Endothelial cell of umbilical vein (primary cell): ENCODE measurements at regions not wholly inside any gene's neighbourhood (a gene's known extent, or its start where the extent isn't known, plus 50 kb on each side); places are given as distances from the start of the nearest gene placed in this dataset.

ENCODE experiments used
- BruUV-seq: library from RNA; stranded (reverse); fragments of 400-500 nt; replicated peaks from 2 replicates; lab custom pipeline; 2021; lab: Mats Ljungman, UMichigan
- CTCF ChIA-PET: fragments of 300-600, 350-600 bp; sonication (Branson Sonifier 250); formaldehyde crosslinking; loops from one replicate; lab custom pipeline; 2021; ENCODE audit warnings: antibody characterized with exemption, inconsistent platforms; lab: Charles Lee
- POLR2A ChIA-PET: fragments of 300-600, 350-600 bp; sonication (Branson Sonifier 250); formaldehyde crosslinking; loops from one replicate; lab custom pipeline; 2021; ENCODE audit warnings: antibody characterized with exemption, inconsistent platforms; lab: Charles Lee
- DNase-seq: peaks from one replicate; pipeline ENCODE4 v3.0.0-alpha.2; 2011; ENCODE audit warnings: low read depth, low spot score
- FAIRE-seq: peaks from 2 replicates; lab custom pipeline; 2011; peaks lifted over from hg19 to GRCh38; lab: Jason Lieb, UNC
- H2AFZ ChIP-seq: 2 replicates; pipeline ENCODE4 v1.6.0; 2012; ENCODE audit warnings: low read depth, low read length, control low read depth, inconsistent platforms
- H3K27ac ChIP-seq: 2 replicates; pipeline ENCODE4 v1.5.1; 2011; ENCODE audit warnings: low read depth, mild to moderate bottlenecking, control low read depth, low read length, moderate library complexity; ENCODE audit not compliant: insufficient read depth
- H3K27me3 ChIP-seq, 2 experiments: 2 replicates each; pipeline versions ENCODE4 v1.6.0 to v1.6.1; 2011; ENCODE audit warnings: low read length in 2 of 2, mixed read lengths in 1 of 2; ENCODE audit not compliant: control insufficient read depth in 2 of 2, insufficient read depth in 2 of 2
- H3K36me3 ChIP-seq, 2 experiments: 2 replicates in 1 of 2; 3 replicates in 1 of 2; pipeline ENCODE4 v1.5.1; 2011; ENCODE audit warnings: low read length in 2 of 2, mild to moderate bottlenecking in 1 of 2, moderate library complexity in 1 of 2; ENCODE audit not compliant: control insufficient read depth in 2 of 2, insufficient read depth in 2 of 2; ENCODE audit errors: extremely low read depth in 1 of 2
- H3K4me1 ChIP-seq: 3 replicates; pipeline ENCODE4 v1.5.1; 2011; ENCODE audit warnings: mild to moderate bottlenecking, low read length; ENCODE audit not compliant: control insufficient read depth, insufficient read depth; ENCODE audit errors: extremely low read depth
- H3K4me2 ChIP-seq: 2 replicates; pipeline ENCODE4 v1.6.1; 2011; ENCODE audit warnings: low read length, control low read depth, mixed read lengths; ENCODE audit not compliant: insufficient read depth
- H3K4me3 ChIP-seq, 3 experiments: fragments of 200-600 bp in 1 of 3; sonication (generic), shearing (Covaris generic) in 1 of 3; replicated peaks in 1 of 3; 2 replicates each; pipeline ENCODE4 v1.5.1; 2011 to 2016; ENCODE audit warnings: control low read depth in 3 of 3, low read length in 3 of 3, mild to moderate bottlenecking in 2 of 3, inconsistent platforms in 1 of 3, low read depth in 1 of 3, moderate library complexity in 1 of 3; ENCODE audit not compliant: insufficient read depth in 1 of 3
- H3K79me2 ChIP-seq: 2 replicates; pipeline ENCODE4 v1.6.0; 2012; ENCODE audit warnings: low read length, inconsistent platforms; ENCODE audit not compliant: control insufficient read depth, insufficient read depth
- H3K9ac ChIP-seq: replicated peaks from 2 replicates; pipeline ENCODE3; 2011; ENCODE audit warnings: low read length, control low read depth; ENCODE audit not compliant: insufficient read depth; ENCODE audit errors: extremely low read depth
- H3K9me1 ChIP-seq: replicated peaks from 3 replicates; pipeline ENCODE4 v1.6.0; 2011; ENCODE audit warnings: mild to moderate bottlenecking, low read length; ENCODE audit not compliant: control insufficient read depth, insufficient read depth; ENCODE audit errors: extremely low read depth
- H3K9me3 ChIP-seq: replicated peaks from 2 replicates; pipeline ENCODE4 v1.5.1; 2012; ENCODE audit warnings: low read length, inconsistent platforms; ENCODE audit not compliant: control insufficient read depth, insufficient read depth
- H4K20me1 ChIP-seq: replicated peaks from 2 replicates; pipeline ENCODE3; 2011; ENCODE audit warnings: mild to moderate bottlenecking, low read length; ENCODE audit not compliant: control insufficient read depth, insufficient read depth; ENCODE audit errors: extremely low read depth
- EZH2 ChIP-seq: IDR thresholded peaks from 2 replicates; pipeline ENCODE4 v1.6.1; 2012; ENCODE audit warnings: borderline replicate concordance, low read depth, mild to moderate bottlenecking, moderate library complexity, low read length, inconsistent platforms; ENCODE audit not compliant: severe bottlenecking
- FOS ChIP-seq: IDR thresholded peaks from 2 replicates; pipeline ENCODE4 v1.6.1; 2011; ENCODE audit warnings: mild to moderate bottlenecking, low read length, moderate library complexity, borderline replicate concordance; ENCODE audit not compliant: insufficient read depth
- GATA2 ChIP-seq: IDR thresholded peaks from 2 replicates; pipeline ENCODE4 v1.7.0; 2011; ENCODE audit warnings: low read depth, mild to moderate bottlenecking, moderate library complexity, mixed read lengths, low read length; ENCODE audit not compliant: insufficient read length, insufficient read depth
- JUN ChIP-seq: IDR thresholded peaks from 2 replicates; pipeline ENCODE4 v1.6.1; 2011; ENCODE audit warnings: borderline replicate concordance, low read depth; ENCODE audit not compliant: insufficient read length, insufficient read depth
- MAX ChIP-seq: IDR thresholded peaks from 2 replicates; pipeline ENCODE4 v1.6.1; 2011; ENCODE audit not compliant: insufficient read depth, insufficient read length
- MYC ChIP-seq: IDR thresholded peaks from one replicate; pipeline ENCODE4 v1.6.1; 2011; ENCODE audit warnings: mild to moderate bottlenecking, low read depth, low read length
- POLR2A ChIP-seq: IDR thresholded peaks from 2 replicates; pipeline ENCODE4 v1.6.1; 2012; ENCODE audit warnings: low read depth, mild to moderate bottlenecking, control low read depth, low read length
- POLR2AphosphoS5 ChIP-seq: IDR thresholded peaks from 2 replicates; pipeline ENCODE4 v1.6.1; 2012; ENCODE audit warnings: low read depth, mild to moderate bottlenecking, control low read depth, low read length, moderate library complexity; ENCODE audit not compliant: insufficient read depth
- dilution Hi-C: fragments of 300-500 bp; cut with MboI; formaldehyde crosslinking; loops from one replicate; pipeline ENCODE4 v1.15.0; 2019; ENCODE audit warnings: low sequenced_read_pairs; ENCODE audit not compliant: extremely low pct_ligation_motif_present
- intact Hi-C: fragments of 100-400 bp; cut with micrococcal nuclease; formaldehyde crosslinking; loops from one replicate; pipeline ENCODE4 v1.10.0; 2022
- TF ChIP-seq, protein P1 (sequence below), 2 donors: IDR thresholded peaks; 1 replicate in 1 of 2; 2 replicates in 1 of 2; pipeline ENCODE4 v1.5.1; 2011; ENCODE audit warnings: low read length in 2 of 2, mild to moderate bottlenecking in 2 of 2, moderate library complexity in 2 of 2, control low read depth in 1 of 2, inconsistent platforms in 1 of 2, low read depth in 1 of 2; ENCODE audit not compliant: insufficient read depth in 1 of 2; ENCODE audit errors: extremely low read depth in 1 of 2

DNA sequence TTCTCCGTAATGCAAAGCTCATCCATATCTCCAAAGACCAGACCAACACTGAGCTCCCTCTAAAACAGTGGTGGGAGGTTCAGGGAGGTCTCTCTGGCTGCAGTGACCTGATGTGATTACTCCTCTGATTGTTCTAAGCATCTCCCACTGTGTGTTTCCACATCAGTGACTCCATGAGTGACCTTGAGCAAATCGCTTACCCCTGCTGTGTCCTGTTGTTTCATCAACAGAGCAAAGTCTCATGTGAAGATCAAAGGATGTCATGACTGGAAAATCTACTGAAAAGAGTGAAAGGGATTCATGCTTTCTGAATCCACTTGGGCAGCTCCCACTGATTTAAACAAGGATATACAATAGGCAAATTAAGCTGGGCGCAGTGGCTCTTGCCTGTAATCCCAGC, 352.9 kb downstream of the TMEM114 start:
- no TSS peak for BruUV-seq
- dilution Hi-C loops, result no loop called here
- intact Hi-C loops, result no loop called here
- no peaks in the 10 kb centered on the region for H3K4me1 ChIP-seq
- TF ChIP-seq POLR2AphosphoS5, result no peak
- TF ChIP-seq EZH2, result no peak
- no peak for TF ChIP-seq FOS
- TF ChIP-seq POLR2A, result no peak
- TF ChIP-seq MYC, result no peak
- TF ChIP-seq MAX, result no peak
- TF ChIP-seq, protein P1, sequence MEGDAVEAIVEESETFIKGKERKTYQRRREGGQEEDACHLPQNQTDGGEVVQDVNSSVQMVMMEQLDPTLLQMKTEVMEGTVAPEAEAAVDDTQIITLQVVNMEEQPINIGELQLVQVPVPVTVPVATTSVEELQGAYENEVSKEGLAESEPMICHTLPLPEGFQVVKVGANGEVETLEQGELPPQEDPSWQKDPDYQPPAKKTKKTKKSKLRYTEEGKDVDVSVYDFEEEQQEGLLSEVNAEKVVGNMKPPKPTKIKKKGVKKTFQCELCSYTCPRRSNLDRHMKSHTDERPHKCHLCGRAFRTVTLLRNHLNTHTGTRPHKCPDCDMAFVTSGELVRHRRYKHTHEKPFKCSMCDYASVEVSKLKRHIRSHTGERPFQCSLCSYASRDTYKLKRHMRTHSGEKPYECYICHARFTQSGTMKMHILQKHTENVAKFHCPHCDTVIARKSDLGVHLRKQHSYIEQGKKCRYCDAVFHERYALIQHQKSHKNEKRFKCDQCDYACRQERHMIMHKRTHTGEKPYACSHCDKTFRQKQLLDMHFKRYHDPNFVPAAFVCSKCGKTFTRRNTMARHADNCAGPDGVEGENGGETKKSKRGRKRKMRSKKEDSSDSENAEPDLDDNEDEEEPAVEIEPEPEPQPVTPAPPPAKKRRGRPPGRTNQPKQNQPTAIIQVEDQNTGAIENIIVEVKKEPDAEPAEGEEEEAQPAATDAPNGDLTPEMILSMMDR (IDR thresholded peaks at IDR 0.05; ENCODE audit: extremely low read depth in 1 of 2, insufficient read depth in 1 of 2, low read depth in 1 of 2, low read length in 2 of 2), result no peak
- no peak for TF ChIP-seq GATA2
- no peak for TF ChIP-seq JUN
- CTCF ChIA-PET, result no interaction called here
- POLR2A ChIA-PET, result no interaction called here
- no peaks in the 10 kb centered on the region for H4K20me1 ChIP-seq
- no peak overlapping the region for H3K4me2 ChIP-seq
- H3K27me3 ChIP-seq, result no peaks in the 10 kb centered on the region
- no peak for FAIRE-seq
- no peak overlapping the region for H2AFZ ChIP-seq
- H3K4me3 ChIP-seq, result no peak overlapping the region
- no peak overlapping the region for H3K27ac ChIP-seq
- peaks cover 3% of the 10 kb centered on the region for H3K9me3 ChIP-seq
- no peak for DNase-seq
- no peaks in the 10 kb centered on the region for H3K79me2 ChIP-seq
- no peak overlapping the region for H3K9ac ChIP-seq
- no peaks in the 10 kb centered on the region for H3K36me3 ChIP-seq
- H3K9me1 ChIP-seq, result no peaks in the 10 kb centered on the region
